HG02610 (cell line): ENCODE measurements at regions not wholly inside any gene's neighbourhood (a gene's known extent, or its start where the extent isn't known, plus 50 kb on each side); places are given as distances from the start of the nearest gene placed in this dataset.
A peak's percentile ranks its signal among the peaks of the same experiment; 100 is the strongest.

ENCODE experiments used
- ATAC-seq: cut with Tn5 transposase; IDR thresholded peaks from one replicate; pipeline ENCODE4 v1.9.1; 2021; ENCODE audit warnings: mild to moderate bottlenecking, moderate library complexity; ENCODE audit not compliant: unreplicated experiment

DNA sequence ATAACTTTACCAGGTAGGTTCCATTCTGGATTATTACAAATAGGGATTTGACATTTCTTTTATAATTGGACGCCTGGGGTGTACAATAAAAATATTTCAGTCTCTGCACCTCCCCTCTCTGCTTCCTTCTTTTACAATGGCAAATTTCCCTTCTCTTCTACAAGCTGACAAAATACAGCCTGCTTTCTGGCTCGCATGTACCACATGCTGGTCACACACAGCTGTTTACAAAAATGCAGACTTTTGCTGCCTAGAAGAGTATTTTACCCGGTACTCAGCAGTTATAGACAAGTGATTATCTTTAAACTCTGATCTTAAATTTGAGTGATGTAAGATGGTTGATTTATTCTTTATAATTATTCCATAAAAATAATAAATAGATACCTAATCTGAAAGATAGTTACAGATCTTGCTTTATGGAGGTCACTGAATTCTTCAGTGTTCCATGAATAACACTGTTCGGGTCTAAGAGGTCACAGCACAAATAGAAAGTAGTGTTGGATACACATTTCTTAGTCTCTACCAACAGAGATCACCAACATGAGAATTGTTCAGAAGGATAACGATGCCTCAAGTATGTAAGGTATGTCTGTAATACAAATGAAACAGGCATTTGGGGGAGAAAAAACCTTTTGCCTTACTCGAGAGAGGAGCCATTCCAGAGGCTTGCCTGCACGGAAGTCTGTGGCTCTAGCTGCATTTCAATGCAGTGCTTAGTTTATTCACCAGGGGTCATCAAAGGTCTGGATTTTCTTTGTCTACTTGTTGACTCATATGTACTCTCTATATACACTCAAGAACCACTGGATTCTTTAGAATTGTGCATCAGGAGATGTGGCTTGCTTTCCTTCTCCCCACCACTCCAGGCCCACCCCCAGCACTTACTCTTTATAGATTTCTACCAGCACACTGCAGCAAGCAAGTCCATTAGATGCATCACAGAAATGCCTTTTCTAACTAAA, 206.6 kb upstream of the RFX3 start:
- peak; percentile 93 for ATAC-seq

- peak; percentile 41 for ATAC-seq
Measured at GRCh38 chr9:3730511-3730922, 204.7 kb upstream of the RFX3 start.

- ATAC-seq = no peak
Measured at GRCh38 chr9:3721096-3721495, 195.3 kb upstream of the RFX3 start.

DNA sequence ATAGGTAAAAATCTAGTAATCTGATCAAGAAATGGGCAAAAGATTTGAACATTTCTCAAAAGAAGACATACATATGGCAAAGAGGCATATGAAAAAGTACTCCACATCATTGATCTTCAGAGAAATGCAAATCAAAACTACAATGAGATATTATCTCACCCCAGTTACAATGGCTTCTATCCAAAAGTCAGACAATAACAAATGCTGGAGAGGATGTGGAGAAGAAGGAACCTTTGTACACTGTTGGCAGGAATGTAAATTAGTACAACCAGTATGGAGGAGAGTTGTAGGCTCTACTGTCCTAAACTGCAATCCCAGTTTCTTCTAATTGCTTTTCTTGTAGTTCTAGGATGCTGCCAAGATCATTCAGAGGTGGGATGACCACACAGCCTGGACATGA, 193.5 kb upstream of the RFX3 start:
- ATAC-seq = no peak

GRCh38 chr9:3716415-3716814, 190.6 kb upstream of the RFX3 start:
- no peak for ATAC-seq

DNA sequence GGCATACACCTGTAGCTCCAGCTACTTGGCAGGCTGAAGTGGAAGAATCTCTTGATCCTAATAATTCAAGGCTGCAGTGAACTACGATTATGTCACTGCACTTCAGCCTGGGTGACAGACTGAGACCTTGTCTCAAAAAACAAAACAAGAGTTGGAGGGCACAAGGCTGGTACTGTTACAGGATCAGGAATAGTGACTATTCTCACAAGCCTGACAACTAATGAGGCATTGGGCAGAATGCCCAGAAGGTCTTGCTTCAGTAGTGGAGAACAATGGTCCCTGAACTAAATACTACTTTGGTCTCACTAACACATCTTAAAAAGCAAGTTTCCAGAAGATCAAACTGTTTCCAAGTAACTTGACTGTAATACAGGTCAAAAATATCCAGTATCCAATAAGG, 182.9 kb upstream of the RFX3 start:
- ATAC-seq = no peak

DNA sequence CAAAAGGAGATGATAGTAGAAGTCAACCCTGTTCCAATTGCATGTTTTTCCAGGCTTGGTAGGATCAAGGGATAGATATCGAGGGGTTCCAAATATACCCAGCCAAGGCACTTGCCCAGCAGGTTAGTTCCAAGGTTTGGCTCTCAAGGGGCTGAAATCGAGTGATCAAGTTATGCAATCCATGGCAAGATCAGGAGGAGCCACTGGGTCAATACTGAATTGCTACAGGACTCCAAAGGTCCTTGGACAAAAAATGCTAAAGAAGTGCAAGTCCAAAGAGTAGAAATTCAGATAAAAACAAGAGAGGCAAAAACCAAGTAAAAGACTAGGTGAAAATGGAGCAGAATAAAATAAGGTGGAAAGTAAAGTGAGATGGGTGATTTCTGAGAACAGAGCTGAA, 179.1 kb upstream of the RFX3 start:
- ATAC-seq = no peak

GRCh38 chr9:3700772-3701171, 175.0 kb upstream of the RFX3 start:
- no peak for ATAC-seq

- no peak for ATAC-seq
Measured at GRCh38 chr9:3699883-3700282, 174.1 kb upstream of the RFX3 start.

GRCh38 chr9:3698531-3698930, 172.7 kb upstream of the RFX3 start:
- no peak for ATAC-seq

- no peak for ATAC-seq
Measured at GRCh38 chr9:3698076-3698475, 172.3 kb upstream of the RFX3 start.

DNA sequence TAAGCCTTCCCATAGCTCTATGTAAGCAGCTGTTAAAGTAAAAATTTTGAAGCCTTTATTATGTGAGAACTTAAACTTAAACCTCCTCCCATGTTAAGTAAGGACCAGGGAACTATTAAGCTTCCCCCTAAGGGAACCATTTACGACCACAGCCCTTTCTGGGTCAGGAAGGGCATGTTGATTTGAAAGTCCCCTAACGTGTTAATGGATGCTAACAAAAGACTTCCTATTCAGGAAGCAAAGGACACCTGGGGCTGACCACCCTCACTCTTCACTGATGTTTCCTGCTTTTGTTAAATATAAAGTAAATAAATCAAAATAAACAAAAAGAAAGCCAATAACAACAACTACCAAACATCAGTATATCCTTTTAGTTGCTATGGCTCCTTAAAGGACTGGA, 170.6 kb upstream of the RFX3 start:
- ATAC-seq = no peak

GRCh38 chr9:3692606-3693005, 166.8 kb upstream of the RFX3 start:
- no peak for ATAC-seq

GRCh38 chr9:3689555-3689954, 163.8 kb upstream of the RFX3 start:
- no peak for ATAC-seq

DNA sequence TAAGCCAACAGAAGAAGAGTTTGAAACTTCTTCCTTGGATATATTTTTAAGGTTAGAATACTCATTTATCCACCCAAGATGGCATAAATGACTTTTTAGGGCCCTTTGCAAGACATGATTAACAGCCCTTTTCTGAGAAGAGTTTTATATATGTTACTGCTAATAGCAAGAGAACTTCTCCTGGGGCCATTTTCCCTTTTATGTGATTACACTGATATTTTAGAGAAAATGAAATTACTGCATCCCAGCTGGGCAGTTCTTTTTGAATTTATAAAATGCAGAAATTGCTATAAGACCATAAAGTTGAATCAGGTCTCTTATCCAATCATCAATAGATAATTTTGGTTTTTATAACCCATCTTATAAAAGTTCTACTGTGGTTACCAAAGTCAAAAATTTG, 161.3 kb upstream of the RFX3 start:
- no peak for ATAC-seq

DNA sequence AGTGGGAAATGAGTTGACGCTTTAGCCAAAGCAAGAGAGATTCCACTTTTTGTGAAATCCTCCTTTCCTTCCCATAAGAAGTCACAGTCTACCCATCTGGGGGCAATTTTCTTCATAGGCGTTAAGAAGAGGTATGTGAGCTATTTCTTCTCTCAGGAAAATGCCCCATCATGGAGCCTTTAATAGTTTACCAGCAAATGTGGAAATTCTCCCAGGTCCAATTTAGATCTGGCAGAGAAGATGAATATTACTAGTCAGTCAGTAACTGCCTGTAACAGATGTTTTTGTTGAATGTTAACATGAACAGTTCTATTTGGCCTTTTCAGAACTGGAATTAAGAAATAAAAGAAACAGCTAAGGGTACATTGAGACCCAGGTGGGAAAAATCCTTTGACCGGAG, 156.4 kb upstream of the RFX3 start:
- no peak for ATAC-seq

GRCh38 chr9:3677541-3677940, 151.7 kb upstream of the RFX3 start:
- ATAC-seq = no peak

- no peak for ATAC-seq
Measured at GRCh38 chr9:3676766-3677165, 151.0 kb upstream of the RFX3 start.

- no peak for ATAC-seq
Measured at GRCh38 chr9:3675946-3676345, 150.1 kb upstream of the RFX3 start.

DNA sequence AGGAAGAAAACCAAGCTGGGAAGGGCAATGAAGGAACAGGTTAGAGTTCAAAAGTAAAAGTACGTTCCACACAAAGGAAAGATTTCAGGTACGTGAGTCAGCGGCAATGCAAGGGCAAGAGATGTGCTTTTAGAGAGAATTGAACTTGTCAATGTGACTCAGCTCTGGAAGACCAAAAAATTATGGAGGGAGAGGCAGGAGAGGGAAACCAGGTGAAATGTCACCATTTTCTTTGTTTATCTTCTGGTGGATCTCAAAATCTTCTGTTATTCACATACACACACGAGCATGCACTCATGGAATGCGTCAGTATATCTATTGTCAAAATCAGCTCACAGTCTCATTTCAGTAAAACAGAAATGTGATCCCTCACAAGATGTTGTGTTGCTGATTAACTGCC, 148.8 kb upstream of the RFX3 start:
- no peak for ATAC-seq

GRCh38 chr9:3672399-3672798, 146.6 kb upstream of the RFX3 start:
- ATAC-seq = no peak

- no peak for ATAC-seq
Measured at GRCh38 chr9:3664044-3664443, 138.2 kb upstream of the RFX3 start.

DNA sequence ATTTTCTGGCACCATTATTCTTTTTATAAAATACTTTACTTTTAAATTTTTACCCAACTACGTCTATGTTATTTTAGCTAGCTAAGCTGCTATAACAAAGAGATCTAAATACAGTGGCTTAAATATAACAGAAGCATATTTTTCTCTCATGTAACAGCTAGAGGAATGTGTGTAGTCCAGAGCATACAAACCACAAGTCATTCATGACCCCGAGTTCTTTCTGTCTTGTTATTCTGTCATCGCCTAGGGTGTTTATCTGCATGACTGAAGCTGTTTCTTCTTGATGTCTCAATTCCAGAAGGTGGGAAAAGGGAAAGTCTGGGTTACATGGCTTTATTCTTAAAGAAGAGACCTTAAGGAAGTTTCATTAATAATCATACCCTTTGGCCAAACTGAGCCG, 136.9 kb upstream of the RFX3 start:
- ATAC-seq = no peak
